Activated CD8-positive, alpha-beta T cell treated with anti-CD3 and anti-CD28 coated beads for 36 hours (primary cell): ENCODE measurements at regions not wholly inside any gene's neighbourhood (a gene's known extent, or its start where the extent isn't known, plus 50 kb on each side); places are given as distances from the start of the nearest gene placed in this dataset.

Experiments
- ATAC-seq: fragments of 200-7000 bp; cut with Tn5 transposase; one replicate; pipeline ENCODE4 v1.10.0; 2021; ENCODE audit warnings: mild to moderate bottlenecking, moderate library complexity
- CTCF ChIA-PET: fragments of 350-600 bp; sonication (Branson Sonifier 250); formaldehyde crosslinking; loops from one replicate; lab custom pipeline; 2021; ENCODE audit warnings: antibody characterized with exemption; lab: Charles Lee
- POLR2A ChIA-PET: fragments of 350-600 bp; sonication (Branson Sonifier 250); formaldehyde crosslinking; loops from one replicate; lab custom pipeline; 2021; ENCODE audit warnings: antibody characterized with exemption; lab: Charles Lee
- DNase-seq: peaks from one replicate; pipeline ENCODE4 v3.0.0-alpha.2; 2020
- H3K27ac Mint-ChIP-seq: one replicate; pipeline ENCODE4 v1.8.0; 2021; ENCODE audit warnings: mild to moderate bottlenecking, mixed read lengths
- H3K27me3 Mint-ChIP-seq: one replicate; pipeline ENCODE4 v1.8.0; 2021; ENCODE audit warnings: mixed read lengths
- H3K36me3 Mint-ChIP-seq: one replicate; pipeline ENCODE4 v1.8.0; 2021; ENCODE audit warnings: low read depth, mixed read lengths
- H3K4me1 Mint-ChIP-seq: one replicate; pipeline ENCODE4 v1.8.0; 2021; ENCODE audit warnings: low read depth, mixed read lengths
- H3K4me3 Mint-ChIP-seq: one replicate; pipeline ENCODE4 v1.8.0; 2021; ENCODE audit warnings: mild to moderate bottlenecking, moderate library complexity, mixed read lengths
- H3K9me3 Mint-ChIP-seq: one replicate; pipeline ENCODE4 v1.8.0; 2021; ENCODE audit warnings: mixed read lengths
- intact Hi-C: fragments of 100-400 bp; cut with micrococcal nuclease; formaldehyde crosslinking; loops from one replicate; pipeline ENCODE4 v1.10.0; 2022
- TF ChIP-seq, protein P1 (sequence below): fragments of 200-600 bp; IDR thresholded peaks from one replicate; pipeline ENCODE4 v1.8.0; 2022; ENCODE audit warnings: antibody characterized with exemption, mild to moderate bottlenecking

GRCh38 chr3:144041960-144042556, 70.4 kb downstream of the DIPK2A start:
- H3K36me3 Mint-ChIP-seq = no peaks in the 10 kb centered on the region
- no peaks in the 10 kb centered on the region for H3K4me1 Mint-ChIP-seq
- DNase-seq = no peak
- peaks cover 10% of the 10 kb centered on the region for H3K27me3 Mint-ChIP-seq
- POLR2A ChIA-PET = no interaction called here
- no peak overlapping the region for H3K27ac Mint-ChIP-seq
- no peaks in the 10 kb centered on the region for H3K9me3 Mint-ChIP-seq
- TF ChIP-seq, protein P1, sequence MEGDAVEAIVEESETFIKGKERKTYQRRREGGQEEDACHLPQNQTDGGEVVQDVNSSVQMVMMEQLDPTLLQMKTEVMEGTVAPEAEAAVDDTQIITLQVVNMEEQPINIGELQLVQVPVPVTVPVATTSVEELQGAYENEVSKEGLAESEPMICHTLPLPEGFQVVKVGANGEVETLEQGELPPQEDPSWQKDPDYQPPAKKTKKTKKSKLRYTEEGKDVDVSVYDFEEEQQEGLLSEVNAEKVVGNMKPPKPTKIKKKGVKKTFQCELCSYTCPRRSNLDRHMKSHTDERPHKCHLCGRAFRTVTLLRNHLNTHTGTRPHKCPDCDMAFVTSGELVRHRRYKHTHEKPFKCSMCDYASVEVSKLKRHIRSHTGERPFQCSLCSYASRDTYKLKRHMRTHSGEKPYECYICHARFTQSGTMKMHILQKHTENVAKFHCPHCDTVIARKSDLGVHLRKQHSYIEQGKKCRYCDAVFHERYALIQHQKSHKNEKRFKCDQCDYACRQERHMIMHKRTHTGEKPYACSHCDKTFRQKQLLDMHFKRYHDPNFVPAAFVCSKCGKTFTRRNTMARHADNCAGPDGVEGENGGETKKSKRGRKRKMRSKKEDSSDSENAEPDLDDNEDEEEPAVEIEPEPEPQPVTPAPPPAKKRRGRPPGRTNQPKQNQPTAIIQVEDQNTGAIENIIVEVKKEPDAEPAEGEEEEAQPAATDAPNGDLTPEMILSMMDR = no peak
- CTCF ChIA-PET = no interaction called here
- no peak overlapping the region for H3K4me3 Mint-ChIP-seq
- no peak for ATAC-seq
- intact Hi-C loops = no loop called here

GRCh38 chr3:144045766-144046165, 74.1 kb downstream of the DIPK2A start:
- no peak overlapping the region for H3K4me3 Mint-ChIP-seq
- no peaks in the 10 kb centered on the region for H3K36me3 Mint-ChIP-seq
- CTCF ChIA-PET = no interaction called here
- DNase-seq (no peak), ATAC-seq (no peak)
- H3K4me1 Mint-ChIP-seq = no peaks in the 10 kb centered on the region
- no peaks in the 10 kb centered on the region for H3K9me3 Mint-ChIP-seq
- TF ChIP-seq, protein P1 = no peak
- peaks cover 6% of the 10 kb centered on the region for H3K27me3 Mint-ChIP-seq
- POLR2A ChIA-PET = no interaction called here
- intact Hi-C loops = no loop called here
- no peak overlapping the region for H3K27ac Mint-ChIP-seq

DNA sequence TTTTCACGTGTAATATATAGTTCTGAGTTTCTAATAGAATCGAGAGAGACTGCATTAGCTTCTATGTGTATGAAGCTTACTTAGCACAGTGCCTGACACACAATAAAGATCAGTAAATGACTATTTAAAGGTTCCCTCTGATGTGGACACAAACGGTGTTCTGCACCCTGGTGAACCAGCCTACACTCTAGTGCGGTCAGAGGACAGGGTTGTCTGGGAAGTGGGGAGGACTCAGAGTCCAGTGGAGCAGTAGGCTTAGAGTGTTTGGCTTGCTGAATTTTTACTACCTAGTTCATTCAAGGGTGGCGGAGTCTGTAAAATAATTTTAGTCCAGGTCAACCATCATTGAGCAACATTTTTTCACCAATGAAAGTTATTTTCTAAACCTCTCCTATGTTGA, 77.8 kb downstream of the DIPK2A start:
- Mint-ChIP-seq H3K27me3 (no peaks in the 10 kb centered on the region), H3K36me3 (no peaks in the 10 kb centered on the region), H3K27ac (no peak overlapping the region), H3K4me1 (no peaks in the 10 kb centered on the region), H3K4me3 (no peak overlapping the region), H3K9me3 (no peaks in the 10 kb centered on the region)
- DNase-seq (no peak), ATAC-seq (no peak)
- intact Hi-C loops = no loop called here
- ChIA-PET POLR2A (no interaction called here), CTCF (no interaction called here)
- TF ChIP-seq, protein P1 = no peak

GRCh38 chr3:144051211-144051610, 79.6 kb downstream of the DIPK2A start:
- ChIA-PET POLR2A (no interaction called here), CTCF (no interaction called here)
- H3K27me3 Mint-ChIP-seq = peaks cover 3% of the 10 kb centered on the region
- H3K27ac Mint-ChIP-seq = no peak overlapping the region
- no peaks in the 10 kb centered on the region for H3K4me1 Mint-ChIP-seq
- no peak for ATAC-seq
- no peaks in the 10 kb centered on the region for H3K36me3 Mint-ChIP-seq
- intact Hi-C loops = no loop called here
- DNase-seq = no peak
- H3K4me3 Mint-ChIP-seq = no peak overlapping the region
- TF ChIP-seq, protein P1 = no peak
- H3K9me3 Mint-ChIP-seq = no peaks in the 10 kb centered on the region

DNA sequence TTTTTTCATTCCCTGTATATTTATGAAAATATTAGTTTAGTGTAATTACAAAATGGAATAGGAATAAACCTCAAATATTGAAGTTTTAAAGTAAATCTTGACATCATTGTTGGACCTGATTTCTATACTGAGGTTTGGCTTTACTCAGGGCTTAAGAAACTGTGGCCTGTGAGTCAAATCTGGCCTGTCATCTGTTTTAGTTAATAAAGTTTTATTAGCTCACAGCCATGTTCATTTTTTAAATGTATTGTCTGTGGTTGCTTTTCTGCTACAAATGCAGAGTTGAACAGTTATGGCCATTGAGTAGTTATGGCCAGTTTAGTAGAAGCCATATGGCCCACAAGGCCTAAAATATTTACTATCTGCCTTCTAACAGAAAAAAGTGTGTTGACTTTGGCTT, 80.7 kb downstream of the DIPK2A start:
- no peaks in the 10 kb centered on the region for H3K9me3 Mint-ChIP-seq
- no peak overlapping the region for H3K27ac Mint-ChIP-seq
- POLR2A ChIA-PET = no interaction called here
- no peak overlapping the region for H3K4me3 Mint-ChIP-seq
- CTCF ChIA-PET = no interaction called here
- intact Hi-C loops = no loop called here
- peaks cover 3% of the 10 kb centered on the region for H3K27me3 Mint-ChIP-seq
- DNase-seq = no peak
- no peaks in the 10 kb centered on the region for H3K36me3 Mint-ChIP-seq
- TF ChIP-seq, protein P1 = no peak
- H3K4me1 Mint-ChIP-seq = no peaks in the 10 kb centered on the region
- ATAC-seq = no peak
